GM21576 (cell line): ENCODE measurements at regions not wholly inside any gene's neighbourhood (a gene's known extent, or its start where the extent isn't known, plus 50 kb on each side); places are given as distances from the start of the nearest gene placed in this dataset.

Experiments used
- ATAC-seq: cut with Tn5 transposase; IDR thresholded peaks from one replicate; pipeline ENCODE4 v1.9.1; 2021; ENCODE audit warnings: mild to moderate bottlenecking, moderate library complexity; ENCODE audit not compliant: unreplicated experiment

GRCh38 chr10:77710759-77711682, 73.4 kb upstream of the KCNMA1 start:
- peak; percentile 86 for ATAC-seq

GRCh38 chr10:77710081-77710551, 72.5 kb upstream of the KCNMA1 start:
- no peak for ATAC-seq

GRCh38 chr10:77707570-77707969, 70.0 kb upstream of the KCNMA1 start:
- no peak for ATAC-seq

GRCh38 chr10:77702166-77702565, 64.6 kb upstream of the KCNMA1 start:
- no peak for ATAC-seq

- ATAC-seq: no peak
Observed at GRCh38 chr10:77700086-77700485, 62.5 kb upstream of the KCNMA1 start.

- ATAC-seq: no peak
Observed at GRCh38 chr10:77699080-77699645, 61.6 kb upstream of the KCNMA1 start.

GRCh38 chr10:77698267-77698931, 60.8 kb upstream of the KCNMA1 start:
- no peak for ATAC-seq

GRCh38 chr10:77696584-77696983, 59.0 kb upstream of the KCNMA1 start:
- no peak for ATAC-seq

GRCh38 chr10:77695186-77695585, 57.6 kb upstream of the KCNMA1 start:
- ATAC-seq: no peak

GRCh38 chr10:77692782-77693181, 55.2 kb upstream of the KCNMA1 start:
- ATAC-seq: no peak

GRCh38 chr10:77689339-77689738, 51.7 kb upstream of the KCNMA1 start:
- ATAC-seq: no peak

- no peak for ATAC-seq
Observed at GRCh38 chr10:77687621-77688020, 50.0 kb upstream of the KCNMA1 start.
